ENCODE measurements at regions not wholly inside any gene's neighbourhood (a gene's known extent, or its start where the extent isn't known, plus 50 kb on each side); places are given as distances from the start of the nearest gene placed in this dataset.

GRCh38 chr6:139613496-139613895 lies 239.0 kb upstream of the CITED2 start:
- TF ChIP-seq RAD21 (conservative IDR thresholded peaks at IDR 0.05), result no peak
- no peak for TF ChIP-seq EZH2 (IDR thresholded peaks at IDR 0.05; ENCODE audit: borderline replicate concordance, insufficient read depth, low read length, poor library complexity, severe bottlenecking)
- no peak for TF ChIP-seq CTCF (IDR thresholded peaks at IDR 0.05; ENCODE audit: poor library complexity, severe bottlenecking)
- TF ChIP-seq POLR2AphosphoS5 (IDR thresholded peaks at IDR 0.05), result no peak

All from neural cell (in vitro differentiated cells).